GM12874 (cell line): ENCODE measurements at regions not wholly inside any gene's neighbourhood (a gene's known extent, or its start where the extent isn't known, plus 50 kb on each side); places are given as distances from the start of the nearest gene placed in this dataset.

ENCODE experiments used
- CTCF ChIP-seq: IDR thresholded peaks from 2 replicates; pipeline ENCODE4 v1.5.1; 2011; ENCODE audit warnings: low read depth, mild to moderate bottlenecking, control low read depth, low read length, moderate library complexity; ENCODE audit not compliant: insufficient read depth

- TF ChIP-seq CTCF, result no peak
Measured at GRCh38 chr2:7256377-7256776, 339.2 kb downstream of the RNF144A start.

GRCh38 chr2:7262727-7263126, 345.5 kb downstream of the RNF144A start:
- no peak for TF ChIP-seq CTCF

GRCh38 chr2:7264791-7265190, 347.6 kb downstream of the RNF144A start:
- TF ChIP-seq CTCF, result no peak

- no peak for TF ChIP-seq CTCF
Measured at GRCh38 chr2:7265286-7265685, 348.1 kb downstream of the RNF144A start.

- no peak for TF ChIP-seq CTCF
Measured at GRCh38 chr2:7269106-7269643, 352.0 kb downstream of the RNF144A start.

GRCh38 chr2:7270011-7270431, 352.8 kb downstream of the RNF144A start:
- no peak for TF ChIP-seq CTCF

- TF ChIP-seq CTCF, result no peak
Measured at GRCh38 chr2:7272210-7272609, 355.0 kb downstream of the RNF144A start.
